22Rv1 (cell line): ENCODE measurements at regions not wholly inside any gene's neighbourhood (a gene's known extent, or its start where the extent isn't known, plus 50 kb on each side); places are given as distances from the start of the nearest gene placed in this dataset.

Experiments
- ZFX ChIP-seq: fragments of 450-650 bp; IDR thresholded peaks from 2 replicates; pipeline ENCODE4 v1.6.1; 2017; ENCODE audit warnings: antibody characterized with exemption, borderline replicate concordance
- TF ChIP-seq, protein P1 (sequence below): fragments of 450-650 bp; IDR thresholded peaks from 2 replicates; pipeline ENCODE4 v1.5.1; 2017; ENCODE audit warnings: mild to moderate bottlenecking

DNA sequence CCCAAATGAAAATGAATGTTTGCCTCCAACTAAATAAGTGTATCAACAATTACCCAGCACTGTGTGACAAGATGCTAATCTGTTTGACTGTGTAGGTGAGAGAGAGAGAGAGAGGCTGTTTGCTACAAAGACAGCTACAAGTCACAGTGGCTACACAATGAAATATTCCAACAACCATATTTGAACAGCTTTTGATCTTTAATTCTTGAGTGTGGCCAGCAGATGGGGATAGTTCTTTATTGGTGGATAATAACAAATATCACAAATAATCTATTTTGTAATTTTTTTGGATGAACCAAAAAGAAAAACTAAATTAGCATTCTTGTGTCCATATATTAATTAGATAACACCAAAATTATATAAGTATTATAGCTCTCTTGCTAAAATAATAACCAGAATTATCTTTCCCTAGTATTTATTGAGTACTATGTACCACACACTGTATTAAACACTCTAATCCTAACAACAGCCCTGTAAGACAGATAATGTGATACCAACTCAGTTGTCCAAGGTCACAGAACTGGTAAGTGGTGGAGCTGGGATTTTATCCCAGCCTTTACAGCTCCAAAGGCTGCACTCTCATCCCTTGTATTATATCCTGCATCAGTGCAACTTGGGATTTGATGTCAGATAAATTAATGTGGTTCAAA lies 61.9 kb upstream of the C3orf80 start:
- TF ChIP-seq, protein P1, sequence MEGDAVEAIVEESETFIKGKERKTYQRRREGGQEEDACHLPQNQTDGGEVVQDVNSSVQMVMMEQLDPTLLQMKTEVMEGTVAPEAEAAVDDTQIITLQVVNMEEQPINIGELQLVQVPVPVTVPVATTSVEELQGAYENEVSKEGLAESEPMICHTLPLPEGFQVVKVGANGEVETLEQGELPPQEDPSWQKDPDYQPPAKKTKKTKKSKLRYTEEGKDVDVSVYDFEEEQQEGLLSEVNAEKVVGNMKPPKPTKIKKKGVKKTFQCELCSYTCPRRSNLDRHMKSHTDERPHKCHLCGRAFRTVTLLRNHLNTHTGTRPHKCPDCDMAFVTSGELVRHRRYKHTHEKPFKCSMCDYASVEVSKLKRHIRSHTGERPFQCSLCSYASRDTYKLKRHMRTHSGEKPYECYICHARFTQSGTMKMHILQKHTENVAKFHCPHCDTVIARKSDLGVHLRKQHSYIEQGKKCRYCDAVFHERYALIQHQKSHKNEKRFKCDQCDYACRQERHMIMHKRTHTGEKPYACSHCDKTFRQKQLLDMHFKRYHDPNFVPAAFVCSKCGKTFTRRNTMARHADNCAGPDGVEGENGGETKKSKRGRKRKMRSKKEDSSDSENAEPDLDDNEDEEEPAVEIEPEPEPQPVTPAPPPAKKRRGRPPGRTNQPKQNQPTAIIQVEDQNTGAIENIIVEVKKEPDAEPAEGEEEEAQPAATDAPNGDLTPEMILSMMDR: peak; percentile 75
- TF ChIP-seq ZFX: no peak
